Small intestine (tissue), 7 donors: ENCODE measurements at regions not wholly inside any gene's neighbourhood (a gene's known extent, or its start where the extent isn't known, plus 50 kb on each side); places are given as distances from the start of the nearest gene placed in this dataset.

ENCODE experiments used
- DNase-seq, 2 donors: peaks; one replicate each; pipeline versions ENCODE4 v3.0.0 to v3.0.0-alpha.2; 2013
- FAIRE-seq: peaks from 2 replicates; lab custom pipeline; 2012; peaks lifted over from hg19 to GRCh38; lab: Jason Lieb, UNC
- H3K27ac ChIP-seq, 3 donors: one replicate each; pipeline ENCODE4 v1.5.1; 2013; ENCODE audit warnings: low read length in 2 of 3, mild to moderate bottlenecking in 2 of 3, control low read depth in 1 of 3, inconsistent platforms in 1 of 3, low read depth in 1 of 3, moderate library complexity in 1 of 3
- H3K27me3 ChIP-seq, 3 donors: one replicate each; pipeline ENCODE4 v1.6.1; 2013; ENCODE audit warnings: low read length in 3 of 3, inconsistent platforms in 1 of 3; ENCODE audit not compliant: control insufficient read depth in 3 of 3, insufficient read depth in 3 of 3
- H3K36me3 ChIP-seq, 3 donors: one replicate each; pipeline ENCODE4 v1.6.1; 2013; ENCODE audit warnings: low read length in 3 of 3, inconsistent platforms in 1 of 3, low read depth in 1 of 3, mild to moderate bottlenecking in 1 of 3, moderate library complexity in 1 of 3; ENCODE audit not compliant: control insufficient read depth in 3 of 3, insufficient read depth in 2 of 3
- H3K4me1 ChIP-seq, 3 donors: one replicate each; pipeline ENCODE4 v1.6.1; 2013; ENCODE audit warnings: low read length in 2 of 3, inconsistent platforms in 1 of 3, low read depth in 1 of 3, mild to moderate bottlenecking in 1 of 3, moderate library complexity in 1 of 3; ENCODE audit not compliant: control insufficient read depth in 3 of 3, insufficient read depth in 2 of 3
- H3K4me3 ChIP-seq, 3 donors: one replicate each; pipeline ENCODE4 v1.5.1; 2013; ENCODE audit warnings: low read length in 3 of 3, control low read depth in 1 of 3, inconsistent platforms in 1 of 3, low read depth in 1 of 3, mild to moderate bottlenecking in 1 of 3, moderate library complexity in 1 of 3
- H3K9me3 ChIP-seq, 2 donors: one replicate each; pipeline ENCODE4 v1.6.1; 2013; ENCODE audit warnings: low read depth in 1 of 2, low read length in 1 of 2; ENCODE audit not compliant: control insufficient read depth in 2 of 2, insufficient read depth in 1 of 2
- WGBS, 3 donors: extraction: QIAGEN DNeasy Blood & Tissue Kit; methylation state at CpG; one replicate each; pipeline ENCODE4 v1.1.7; 2013; 5-methylcytosine and 5-hydroxymethylcytosine counted together
- donor health status: healthy with polysubstance abuse.
- donor health status: control.
- donor health status: control.
- donor health status: Bipolar disorder and iron deficiency.
- donor health status: healthy.

DNA sequence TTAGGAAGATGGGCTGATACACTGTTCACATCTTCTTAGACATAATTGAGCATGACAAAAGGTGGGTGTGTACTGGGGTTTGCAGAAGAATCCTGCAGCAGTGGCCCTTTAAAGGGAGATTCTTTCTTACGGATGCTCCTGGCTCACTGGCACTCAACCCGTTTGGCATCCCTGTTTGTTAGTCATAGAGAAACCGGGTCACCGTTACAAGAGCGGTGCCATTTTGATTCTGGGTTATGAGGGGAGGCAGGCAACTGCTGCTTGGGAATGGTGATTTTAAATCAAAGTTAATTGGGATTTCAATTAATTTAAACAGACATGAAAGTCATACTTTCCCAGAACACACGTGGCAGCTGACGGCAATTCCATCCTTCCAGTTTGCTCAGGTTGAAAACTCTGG, 245.8 kb downstream of the AACS start:
- DNase-seq = no peak
- H3K4me1 ChIP-seq = no peaks in the 10 kb centered on the region
- H3K4me3 ChIP-seq = no peak overlapping the region
- H3K36me3 ChIP-seq = no peaks in the 10 kb centered on the region
- 84 to 93% (median 85%) methylated on average over 7 of the region's 7 CpGs for WGBS, 3 donors
- no peak overlapping the region for H3K27ac ChIP-seq
- H3K9me3 ChIP-seq = no peaks in the 10 kb centered on the region
- H3K27me3 ChIP-seq = peaks cover 0 to 3% (median 0%) of the 10 kb centered on the region in 3 donors
- no peak for FAIRE-seq

DNA sequence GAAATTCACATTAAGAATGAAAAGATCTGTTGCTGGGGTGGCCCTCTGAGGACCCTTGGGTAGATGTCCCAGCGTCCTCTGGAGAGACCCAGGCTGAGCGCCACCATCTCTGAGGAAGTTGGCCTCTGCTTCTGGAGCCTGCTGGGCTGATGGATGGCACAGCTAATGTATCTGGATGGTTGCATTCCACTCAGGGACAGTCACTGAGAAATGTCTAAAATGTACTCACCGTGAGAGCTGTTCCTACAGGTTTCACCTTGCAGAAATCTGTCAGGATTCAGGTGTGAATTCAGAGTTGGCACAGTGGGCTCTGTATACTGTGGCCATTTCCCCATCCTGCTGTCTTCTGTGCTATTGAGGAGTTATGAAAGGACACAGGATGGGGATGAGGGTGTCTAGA, 247.2 kb downstream of the AACS start:
- no peaks in the 10 kb centered on the region for H3K36me3 ChIP-seq
- H3K27ac ChIP-seq = no peak overlapping the region
- peaks cover 0 to 3% (median 0%) of the 10 kb centered on the region in 3 donors for H3K27me3 ChIP-seq
- no peak overlapping the region for H3K4me3 ChIP-seq
- H3K9me3 ChIP-seq = no peaks in the 10 kb centered on the region
- DNase-seq = no peak
- FAIRE-seq = no peak
- WGBS, 3 donors = 74 to 85% (median 77%) methylated on average over 3 of the region's 3 CpGs
- H3K4me1 ChIP-seq = no peaks in the 10 kb centered on the region

DNA sequence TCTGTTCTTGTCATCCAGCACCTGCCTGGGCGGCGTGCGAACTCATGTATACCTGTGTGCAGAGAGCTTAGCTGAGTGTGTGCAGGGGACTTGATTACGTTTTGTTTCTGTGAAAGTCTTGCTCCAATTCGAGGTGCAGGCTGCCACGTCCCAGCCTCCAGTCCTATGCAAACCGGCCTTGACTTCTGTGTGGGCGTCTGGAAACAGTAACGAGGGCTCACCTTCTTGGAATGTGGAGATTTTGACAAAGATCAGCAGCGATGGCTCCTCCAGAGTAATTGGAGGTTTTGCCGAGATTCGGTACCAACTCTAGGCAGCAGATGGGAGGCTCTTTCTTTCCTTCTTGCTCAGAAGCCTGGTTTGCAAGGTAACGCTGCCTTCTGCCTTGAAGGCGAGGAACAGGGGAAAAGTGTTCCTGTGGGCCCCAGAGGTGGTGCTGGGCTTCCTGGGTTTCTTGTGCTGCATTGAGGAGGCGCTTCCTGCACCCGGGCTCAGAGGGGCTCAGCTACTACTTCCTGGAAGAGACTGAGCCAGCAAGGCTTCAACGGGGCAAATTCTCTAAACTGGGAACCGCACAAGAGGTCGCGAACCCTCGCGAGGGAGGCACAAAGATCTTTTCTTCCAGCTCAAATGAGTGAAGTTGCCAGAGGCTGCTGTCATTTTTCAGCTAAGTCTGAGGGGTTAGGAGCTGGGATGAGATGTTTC, 249.0 kb downstream of the AACS start:
- Histone ChIP-seq H3K9me3 (no peaks in the 10 kb centered on the region), H3K27ac (no peak overlapping the region), H3K27me3 (peaks cover 0 to 3% (median 0%) of the 10 kb centered on the region in 3 donors), H3K4me3 (no peak overlapping the region), H3K4me1 (no peaks in the 10 kb centered on the region), H3K36me3 (no peaks in the 10 kb centered on the region)
- DNase-seq = no peak
- FAIRE-seq = no peak
- 38 to 44% (median 43%) methylated on average over 22 of the region's 22 CpGs for WGBS, 3 donors

DNA sequence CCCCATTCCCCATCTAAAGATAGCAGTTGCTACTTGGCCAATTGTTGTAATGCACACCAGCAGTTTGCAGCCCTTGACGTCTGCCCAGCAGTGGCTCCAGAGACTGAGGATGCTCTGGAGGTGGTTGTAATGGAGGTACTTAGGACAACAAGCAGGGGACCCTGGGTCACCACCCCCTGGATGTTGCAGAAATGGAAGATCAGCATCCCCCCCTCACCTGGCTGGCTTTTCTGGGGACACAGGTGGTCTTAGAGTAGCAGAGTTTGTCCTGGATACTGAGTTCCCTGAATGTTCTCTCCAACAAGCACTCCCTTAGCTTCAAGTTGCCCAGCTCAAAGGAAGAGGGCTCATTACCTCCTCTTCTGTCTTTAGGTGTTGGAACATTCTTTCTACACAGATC, 250.5 kb downstream of the AACS start:
- H3K4me1 ChIP-seq = no peaks in the 10 kb centered on the region
- no peaks in the 10 kb centered on the region for H3K9me3 ChIP-seq
- no peak overlapping the region for H3K4me3 ChIP-seq
- WGBS, 3 donors = 53 to 83% (median 69%) methylated on average over 1 of the region's 1 CpG
- DNase-seq (no peak), FAIRE-seq (no peak)
- H3K27ac ChIP-seq = no peak overlapping the region
- H3K27me3 ChIP-seq = peaks cover 0 to 3% (median 0%) of the 10 kb centered on the region in 3 donors
- no peaks in the 10 kb centered on the region for H3K36me3 ChIP-seq

DNA sequence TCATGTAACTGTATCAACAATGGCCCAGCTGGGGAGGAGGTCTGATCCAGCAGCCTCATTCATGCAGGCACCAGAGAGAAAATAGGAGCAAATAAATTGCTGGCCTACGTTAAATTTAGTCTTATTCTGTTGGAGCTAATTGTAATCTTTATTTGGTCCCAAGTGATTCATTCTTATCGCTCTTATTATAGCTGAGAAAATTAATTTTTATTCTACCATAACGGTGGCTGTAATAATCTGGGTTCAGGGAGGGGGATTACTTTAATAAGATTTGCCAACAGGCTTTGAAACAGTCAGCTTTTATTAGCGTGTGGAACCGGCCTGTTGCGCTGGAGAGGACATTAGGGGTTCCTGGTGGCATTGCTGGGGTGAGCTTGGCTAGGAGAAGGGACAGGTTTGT, 254.9 kb downstream of the AACS start:
- Histone ChIP-seq H3K4me3 (no peak overlapping the region), H3K27me3 (peaks cover 0 to 3% (median 0%) of the 10 kb centered on the region in 3 donors), H3K9me3 (no peaks in the 10 kb centered on the region), H3K36me3 (no peaks in the 10 kb centered on the region), H3K4me1 (no peaks in the 10 kb centered on the region), H3K27ac (no peak overlapping the region)
- no peak for DNase-seq
- WGBS, 3 donors = 77 to 88% (median 85%) methylated on average over 6 of the region's 6 CpGs
- no peak for FAIRE-seq

DNA sequence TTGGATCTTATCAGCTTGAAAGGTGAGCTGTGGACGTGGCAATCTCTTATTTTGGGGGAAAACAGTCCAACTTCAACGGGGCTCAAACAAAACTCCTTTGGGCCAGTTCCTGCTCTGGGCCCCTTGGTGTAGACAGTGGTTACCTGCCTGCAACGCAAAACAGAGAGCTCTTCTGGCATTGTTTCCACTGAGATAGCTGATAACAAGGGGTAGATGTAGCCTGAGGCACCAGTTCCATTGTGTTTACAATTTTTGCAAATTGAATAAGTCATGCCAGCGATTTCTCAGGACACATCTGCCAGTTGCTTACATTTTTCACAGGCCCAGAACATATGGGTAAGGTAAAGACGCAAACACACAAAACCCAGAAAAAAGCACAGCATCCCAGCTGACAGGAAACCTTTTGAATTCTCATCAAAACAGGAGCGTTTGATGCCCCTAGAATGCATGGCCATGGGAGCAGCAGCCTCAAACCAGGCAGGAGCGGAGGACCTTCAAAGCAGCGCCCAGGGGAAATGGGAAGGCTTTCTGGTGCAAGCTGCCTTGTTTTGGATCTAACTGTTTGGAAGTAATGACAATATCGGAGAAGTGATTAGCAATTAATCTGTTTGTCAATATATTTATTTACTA, 259.7 kb downstream of the AACS start:
- Histone ChIP-seq H3K9me3 (peaks cover 0 to 4% of the 10 kb centered on the region in 2 donors), H3K27me3 (peaks cover 0 to 2% (median 0%) of the 10 kb centered on the region in 3 donors), H3K27ac (no peak overlapping the region), H3K4me3 (no peak overlapping the region), H3K4me1 (no peaks in the 10 kb centered on the region), H3K36me3 (no peaks in the 10 kb centered on the region)
- DNase-seq (no peak), FAIRE-seq (no peak)
- WGBS, 3 donors = 52 to 61% (median 55%) methylated on average over 9 of the region's 9 CpGs

DNA sequence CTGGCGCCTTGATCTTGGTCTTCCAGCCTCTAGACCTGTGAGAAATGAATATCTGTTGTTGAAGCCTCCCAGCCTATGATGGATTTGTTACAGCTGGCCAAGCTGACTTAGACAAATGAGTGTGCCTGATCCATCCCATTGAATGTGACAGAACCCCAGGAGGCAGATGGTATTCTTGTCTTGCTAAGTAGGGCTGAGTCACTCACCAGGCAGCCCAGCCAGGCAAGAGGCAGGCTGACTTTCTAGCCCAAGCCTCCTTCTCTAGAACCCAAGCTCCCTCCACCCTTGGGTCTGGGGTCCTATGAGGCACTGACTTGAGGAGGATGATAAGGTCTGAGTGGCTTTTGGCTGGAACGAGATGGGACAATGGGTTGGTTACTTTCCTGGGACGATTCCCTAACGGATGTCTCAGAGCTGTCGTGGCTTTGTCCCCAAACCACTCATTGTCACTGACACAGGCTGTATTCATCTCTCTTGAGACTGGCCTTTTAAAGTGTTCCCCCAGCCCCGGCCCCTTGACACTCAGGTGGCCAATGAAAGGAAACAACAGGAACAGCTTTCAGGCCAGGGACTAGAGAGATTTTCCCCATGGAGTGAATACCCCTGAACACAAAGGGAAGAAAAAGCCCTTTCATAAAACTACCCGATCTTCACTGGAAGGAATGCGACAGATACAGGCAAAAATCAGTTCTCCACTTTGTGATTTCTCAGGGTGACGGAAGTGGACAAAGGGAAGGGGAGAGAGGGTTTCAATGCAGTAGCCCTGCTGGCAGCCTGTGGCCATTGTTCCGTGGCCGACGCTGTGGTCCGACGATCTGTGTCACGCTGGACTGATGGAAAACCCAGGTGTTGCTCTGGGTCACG, 264.2 kb downstream of the AACS start:
- peaks cover 0 to 4% of the 10 kb centered on the region in 2 donors for H3K9me3 ChIP-seq
- no peak for DNase-seq
- no peaks in the 10 kb centered on the region for H3K36me3 ChIP-seq
- peaks cover 0 to 8% (median 4%) of the 10 kb centered on the region in 3 donors for H3K27me3 ChIP-seq
- no peak overlapping the region for H3K27ac ChIP-seq
- H3K4me1 ChIP-seq = no peaks in the 10 kb centered on the region
- no peak for FAIRE-seq
- WGBS, 3 donors = 78 to 87% (median 83%) methylated on average over 16 of the region's 16 CpGs
- H3K4me3 ChIP-seq = no peak overlapping the region

DNA sequence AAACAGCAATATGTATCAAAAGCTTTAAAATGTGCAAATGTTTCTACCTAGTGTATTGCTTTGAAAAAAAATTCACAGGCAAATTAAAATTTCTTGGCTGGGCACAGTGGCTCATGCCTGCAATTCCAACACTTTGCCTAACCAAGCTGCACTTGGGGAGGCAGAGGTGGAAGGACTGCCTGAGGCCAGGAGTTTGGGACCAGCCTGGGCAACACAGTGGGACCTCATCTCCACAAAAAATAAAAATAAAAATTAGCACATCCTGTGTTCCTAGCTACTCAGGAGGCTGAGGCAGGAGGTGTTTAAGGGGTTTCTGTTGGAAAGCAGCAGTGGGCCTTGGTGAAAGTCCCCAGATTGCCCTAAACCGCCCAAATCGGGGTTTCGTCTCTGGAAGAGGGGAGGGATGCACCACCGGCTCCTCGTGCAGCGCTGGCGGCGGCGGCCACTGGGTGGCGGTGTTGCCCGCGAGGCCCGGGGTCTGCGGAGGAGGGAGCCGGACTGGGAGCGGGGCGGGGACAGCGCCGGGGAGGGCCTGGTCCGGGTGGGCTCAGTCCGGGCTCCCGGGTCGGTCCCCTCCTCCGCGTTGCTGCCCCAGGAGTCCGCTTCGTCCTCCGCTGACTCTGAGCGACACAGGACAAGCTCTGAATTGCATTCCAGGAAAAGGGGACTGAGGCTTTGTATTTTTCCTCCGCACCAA, 265.6 kb downstream of the AACS start:
- no peaks in the 10 kb centered on the region for H3K36me3 ChIP-seq
- WGBS, 3 donors = 1 to 7% (median 5%) methylated on average over 18 to 30 of the region's 30 CpGs
- peaks cover 0 to 4% of the 10 kb centered on the region in 2 donors for H3K9me3 ChIP-seq
- H3K27me3 ChIP-seq = peaks cover 0 to 8% (median 4%) of the 10 kb centered on the region in 3 donors
- no peak overlapping the region for H3K27ac ChIP-seq
- peak overlapping the region in 1 of 3 donors; percentile 35 for H3K4me3 ChIP-seq
- DNase-seq (peak; percentile 24 to 59), FAIRE-seq (no peak)
- no peaks in the 10 kb centered on the region for H3K4me1 ChIP-seq
